Neural cell (in vitro differentiated cells): ENCODE measurements at regions not wholly inside any gene's neighbourhood (a gene's known extent, or its start where the extent isn't known, plus 50 kb on each side); places are given as distances from the start of the nearest gene placed in this dataset.

Experiments
- H2AFZ ChIP-seq: fragments of 200-600, 300-800 bp; sonication (generic), shearing (Covaris generic); 2 replicates; pipeline ENCODE4 v1.6.0; 2014; ENCODE audit warnings: low read depth, mild to moderate bottlenecking, antibody characterized with exemption, low read length, moderate library complexity
- H3F3A ChIP-seq: fragments of 200-600 bp; shearing (Covaris generic); 2 replicates; pipeline ENCODE4 v1.6.1; 2016; ENCODE audit warnings: mild to moderate bottlenecking, moderate library complexity, mixed read lengths, antibody characterized with exemption, low read length; ENCODE audit not compliant: insufficient read depth, poor library complexity, severe bottlenecking
- H3K27ac ChIP-seq: fragments of 200-600, 300-800 bp; sonication (generic), shearing (Covaris generic); 2 replicates; pipeline ENCODE4 v1.5.1; 2014; ENCODE audit warnings: mild to moderate bottlenecking, low read length, moderate library complexity
- H3K27me3 ChIP-seq: fragments of 300-800, 200-600 bp; sonication (generic), shearing (Covaris generic); 2 replicates; pipeline ENCODE4 v1.6.0; 2014; ENCODE audit warnings: mild to moderate bottlenecking, low read depth, low read length, moderate library complexity; ENCODE audit not compliant: insufficient read depth
- H3K36me3 ChIP-seq: fragments of 300-800, 200-600 bp; sonication (generic), shearing (Covaris generic); 2 replicates; pipeline ENCODE4 v1.5.1; 2014; ENCODE audit warnings: mild to moderate bottlenecking, antibody characterized with exemption, low read length, moderate library complexity; ENCODE audit not compliant: insufficient read depth
- H3K4me2 ChIP-seq: fragments of 300-800, 200-600 bp; sonication (generic), shearing (Covaris generic); 2 replicates; pipeline ENCODE4 v1.6.0; 2014; ENCODE audit warnings: mild to moderate bottlenecking, low read length
- H3K4me3 ChIP-seq: fragments of 300-800, 200-600 bp; sonication (generic), shearing (Covaris generic); 2 replicates; pipeline ENCODE4 v1.5.1; 2014; ENCODE audit warnings: mild to moderate bottlenecking, low read length, moderate library complexity
- H3K79me2 ChIP-seq: fragments of 200-600 bp; shearing (Covaris generic); replicated peaks from 2 replicates; pipeline ENCODE4 v1.6.0; 2014; ENCODE audit warnings: mild to moderate bottlenecking, low read length, moderate library complexity; ENCODE audit not compliant: insufficient read depth
- H3K9ac ChIP-seq: fragments of 300-800, 200-600 bp; sonication (generic), shearing (Covaris generic); 2 replicates; pipeline ENCODE4 v1.6.1; 2016; ENCODE audit warnings: mild to moderate bottlenecking, low read length, mixed read lengths
- H3K9me2 ChIP-seq: fragments of 200-600 bp; shearing (Covaris generic); 2 replicates; pipeline ENCODE4 v1.6.1; 2016; ENCODE audit warnings: mild to moderate bottlenecking, low read length, mixed read lengths; ENCODE audit not compliant: insufficient read depth
- H3K9me3 ChIP-seq: fragments of 200-600, 300-800 bp; sonication (generic), shearing (Covaris generic); 2 replicates; pipeline ENCODE4 v1.6.1; 2016; ENCODE audit warnings: mild to moderate bottlenecking, mixed run types, low read length, moderate library complexity, mixed read lengths
- H4K20me1 ChIP-seq: fragments of 200-600 bp; shearing (Covaris generic); 2 replicates; pipeline ENCODE4 v1.6.1; 2016; ENCODE audit warnings: mild to moderate bottlenecking, mixed run types; ENCODE audit not compliant: insufficient read depth
- EP300 ChIP-seq: fragments of 450-650 bp; conservative IDR thresholded peaks from 2 replicates; pipeline ENCODE4 v1.6.1; 2014; ENCODE audit warnings: antibody characterized with exemption, mild to moderate bottlenecking, moderate library complexity; ENCODE audit not compliant: poor library complexity, severe bottlenecking
- EZH2 ChIP-seq: fragments of 200-600, 300-800 bp; shearing (Covaris generic), sonication (generic); IDR thresholded peaks from 2 replicates; pipeline ENCODE4 v1.6.1; 2014; ENCODE audit warnings: antibody characterized with exemption, low read length, borderline replicate concordance, mild to moderate bottlenecking; ENCODE audit not compliant: insufficient read depth, poor library complexity, severe bottlenecking
- MXI1 ChIP-seq: fragments of 450-650 bp; conservative IDR thresholded peaks from 2 replicates; pipeline ENCODE4 v1.6.1; 2014; ENCODE audit warnings: antibody characterized with exemption, mild to moderate bottlenecking; ENCODE audit not compliant: poor library complexity, severe bottlenecking
- POLR2AphosphoS5 ChIP-seq: IDR thresholded peaks from 2 replicates; pipeline ENCODE4 v1.6.1; 2012
- RAD21 ChIP-seq: fragments of 450-650 bp; conservative IDR thresholded peaks from 2 replicates; pipeline ENCODE4 v1.6.1; 2014; ENCODE audit warnings: antibody characterized with exemption, mild to moderate bottlenecking, moderate library complexity
- SMC3 ChIP-seq: fragments of 450-650 bp; conservative IDR thresholded peaks from 2 replicates; pipeline ENCODE4 v1.6.1; 2014; ENCODE audit warnings: antibody characterized with exemption, mild to moderate bottlenecking, moderate library complexity; ENCODE audit not compliant: poor library complexity
- TAF1 ChIP-seq: IDR thresholded peaks from 2 replicates; pipeline ENCODE4 v1.6.1; 2012; ENCODE audit warnings: low read depth
- TF ChIP-seq, protein P1 (sequence below): fragments of 450-650 bp; IDR thresholded peaks from 2 replicates; pipeline ENCODE4 v1.5.1; 2014; ENCODE audit warnings: antibody characterized with exemption, mild to moderate bottlenecking, moderate library complexity; ENCODE audit not compliant: poor library complexity, severe bottlenecking
- TF ChIP-seq, protein P2 (sequence below): IDR thresholded peaks from 2 replicates; pipeline ENCODE4 v1.6.1; 2012; ENCODE audit warnings: borderline replicate concordance

DNA sequence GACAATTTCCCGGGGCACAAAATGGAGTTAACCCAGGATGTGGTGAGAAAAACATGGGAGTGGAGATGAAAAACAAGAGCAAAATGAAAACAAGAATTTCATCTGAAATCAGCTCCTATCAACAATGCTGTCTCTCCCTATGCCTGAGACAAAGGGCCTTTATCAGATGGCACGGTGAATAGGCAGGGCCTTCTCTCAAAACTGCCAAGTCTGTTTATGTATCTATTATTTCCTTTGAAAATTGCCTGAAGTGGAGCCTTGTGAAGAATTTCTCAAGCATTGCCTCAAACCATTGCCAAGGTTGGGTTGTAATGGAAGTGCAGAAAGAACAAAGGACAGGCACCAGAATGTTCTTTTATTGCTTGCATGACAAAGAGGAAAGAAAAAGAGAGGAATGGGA is 74.7 kb downstream of the BTBD3 start:
- no peaks in the 10 kb centered on the region for H3K27me3 ChIP-seq
- H2AFZ ChIP-seq: no peak overlapping the region
- H3K79me2 ChIP-seq: no peaks in the 10 kb centered on the region
- TF ChIP-seq EZH2 (no peak), TAF1 (no peak), RAD21 (no peak), MXI1 (no peak), SMC3 (no peak), POLR2AphosphoS5 (no peak), EP300 (no peak)
- TF ChIP-seq, protein P1, sequence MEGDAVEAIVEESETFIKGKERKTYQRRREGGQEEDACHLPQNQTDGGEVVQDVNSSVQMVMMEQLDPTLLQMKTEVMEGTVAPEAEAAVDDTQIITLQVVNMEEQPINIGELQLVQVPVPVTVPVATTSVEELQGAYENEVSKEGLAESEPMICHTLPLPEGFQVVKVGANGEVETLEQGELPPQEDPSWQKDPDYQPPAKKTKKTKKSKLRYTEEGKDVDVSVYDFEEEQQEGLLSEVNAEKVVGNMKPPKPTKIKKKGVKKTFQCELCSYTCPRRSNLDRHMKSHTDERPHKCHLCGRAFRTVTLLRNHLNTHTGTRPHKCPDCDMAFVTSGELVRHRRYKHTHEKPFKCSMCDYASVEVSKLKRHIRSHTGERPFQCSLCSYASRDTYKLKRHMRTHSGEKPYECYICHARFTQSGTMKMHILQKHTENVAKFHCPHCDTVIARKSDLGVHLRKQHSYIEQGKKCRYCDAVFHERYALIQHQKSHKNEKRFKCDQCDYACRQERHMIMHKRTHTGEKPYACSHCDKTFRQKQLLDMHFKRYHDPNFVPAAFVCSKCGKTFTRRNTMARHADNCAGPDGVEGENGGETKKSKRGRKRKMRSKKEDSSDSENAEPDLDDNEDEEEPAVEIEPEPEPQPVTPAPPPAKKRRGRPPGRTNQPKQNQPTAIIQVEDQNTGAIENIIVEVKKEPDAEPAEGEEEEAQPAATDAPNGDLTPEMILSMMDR: no peak
- TF ChIP-seq, protein P2, sequence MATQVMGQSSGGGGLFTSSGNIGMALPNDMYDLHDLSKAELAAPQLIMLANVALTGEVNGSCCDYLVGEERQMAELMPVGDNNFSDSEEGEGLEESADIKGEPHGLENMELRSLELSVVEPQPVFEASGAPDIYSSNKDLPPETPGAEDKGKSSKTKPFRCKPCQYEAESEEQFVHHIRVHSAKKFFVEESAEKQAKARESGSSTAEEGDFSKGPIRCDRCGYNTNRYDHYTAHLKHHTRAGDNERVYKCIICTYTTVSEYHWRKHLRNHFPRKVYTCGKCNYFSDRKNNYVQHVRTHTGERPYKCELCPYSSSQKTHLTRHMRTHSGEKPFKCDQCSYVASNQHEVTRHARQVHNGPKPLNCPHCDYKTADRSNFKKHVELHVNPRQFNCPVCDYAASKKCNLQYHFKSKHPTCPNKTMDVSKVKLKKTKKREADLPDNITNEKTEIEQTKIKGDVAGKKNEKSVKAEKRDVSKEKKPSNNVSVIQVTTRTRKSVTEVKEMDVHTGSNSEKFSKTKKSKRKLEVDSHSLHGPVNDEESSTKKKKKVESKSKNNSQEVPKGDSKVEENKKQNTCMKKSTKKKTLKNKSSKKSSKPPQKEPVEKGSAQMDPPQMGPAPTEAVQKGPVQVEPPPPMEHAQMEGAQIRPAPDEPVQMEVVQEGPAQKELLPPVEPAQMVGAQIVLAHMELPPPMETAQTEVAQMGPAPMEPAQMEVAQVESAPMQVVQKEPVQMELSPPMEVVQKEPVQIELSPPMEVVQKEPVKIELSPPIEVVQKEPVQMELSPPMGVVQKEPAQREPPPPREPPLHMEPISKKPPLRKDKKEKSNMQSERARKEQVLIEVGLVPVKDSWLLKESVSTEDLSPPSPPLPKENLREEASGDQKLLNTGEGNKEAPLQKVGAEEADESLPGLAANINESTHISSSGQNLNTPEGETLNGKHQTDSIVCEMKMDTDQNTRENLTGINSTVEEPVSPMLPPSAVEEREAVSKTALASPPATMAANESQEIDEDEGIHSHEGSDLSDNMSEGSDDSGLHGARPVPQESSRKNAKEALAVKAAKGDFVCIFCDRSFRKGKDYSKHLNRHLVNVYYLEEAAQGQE: no peak
- H3K4me2 ChIP-seq: no peak overlapping the region
- H3K9me3 ChIP-seq: no peaks in the 10 kb centered on the region
- no peaks in the 10 kb centered on the region for H3K9me2 ChIP-seq
- no peak overlapping the region for H3K27ac ChIP-seq
- H3F3A ChIP-seq: no peaks in the 10 kb centered on the region
- no peaks in the 10 kb centered on the region for H4K20me1 ChIP-seq
- H3K4me3 ChIP-seq: no peak overlapping the region
- no peak overlapping the region for H3K9ac ChIP-seq
- no peaks in the 10 kb centered on the region for H3K36me3 ChIP-seq

DNA sequence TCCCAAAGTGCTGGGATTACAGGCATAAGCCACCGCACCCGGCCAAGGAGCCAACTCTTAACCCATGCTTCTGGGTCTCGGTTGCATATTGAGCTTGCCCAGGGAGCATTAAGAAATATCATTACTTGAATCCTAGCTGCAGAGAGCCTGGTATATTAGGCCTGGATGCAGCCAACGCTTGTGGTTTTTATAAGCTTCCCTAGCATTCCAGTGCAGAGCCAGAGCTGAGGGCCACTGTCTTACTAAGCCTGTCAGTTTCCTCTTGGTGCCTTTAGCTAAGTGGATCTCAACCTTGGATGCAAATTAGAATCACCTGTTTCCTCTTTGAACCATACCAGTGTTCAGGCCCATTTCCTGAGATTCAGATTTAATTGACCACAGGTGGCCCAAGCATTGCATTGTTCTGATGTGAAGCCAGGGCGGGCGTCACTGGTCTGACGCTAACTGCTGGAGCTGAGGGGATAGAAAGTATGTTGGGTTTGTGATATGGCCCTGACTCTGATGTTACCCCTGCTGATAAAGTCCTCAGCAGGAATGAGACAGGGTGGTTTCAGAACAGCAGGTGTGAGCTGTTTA is 76.3 kb downstream of the BTBD3 start:
- H3K27ac ChIP-seq: no peak overlapping the region
- H3K27me3 ChIP-seq: no peaks in the 10 kb centered on the region
- no peaks in the 10 kb centered on the region for H3K9me3 ChIP-seq
- no peaks in the 10 kb centered on the region for H3K79me2 ChIP-seq
- no peak overlapping the region for H3K4me2 ChIP-seq
- TF ChIP-seq RAD21 (no peak), EP300 (no peak), SMC3 (no peak), MXI1 (no peak)
- H3K4me3 ChIP-seq: no peak overlapping the region
- H3K9ac ChIP-seq: no peak overlapping the region
- H3K36me3 ChIP-seq: no peaks in the 10 kb centered on the region
- H3K9me2 ChIP-seq: no peaks in the 10 kb centered on the region
- no peaks in the 10 kb centered on the region for H4K20me1 ChIP-seq
- no peaks in the 10 kb centered on the region for H3F3A ChIP-seq
- no peak overlapping the region for H2AFZ ChIP-seq
